ENCODE measurements at regions not wholly inside any gene's neighbourhood (a gene's known extent, or its start where the extent isn't known, plus 50 kb on each side); places are given as distances from the start of the nearest gene placed in this dataset.

- H3K4me3 ChIP-seq (ENCODE audit: low read length): no peak overlapping the region
- H3K9ac ChIP-seq (ENCODE audit: low read length): no peak overlapping the region
- H3K36me3 ChIP-seq (ENCODE audit: control insufficient read depth, insufficient read depth, low read length): no peaks in the 10 kb centered on the region
- no peaks in the 10 kb centered on the region for H3K4me1 ChIP-seq (ENCODE audit: control insufficient read depth, insufficient read depth, low read length)
- H3K27me3 ChIP-seq (ENCODE audit: control insufficient read depth, insufficient read depth, low read length): no peaks in the 10 kb centered on the region
- H3K9me3 ChIP-seq (ENCODE audit: control insufficient read depth, low read length): no peaks in the 10 kb centered on the region
Measured at GRCh38 chr2:56474412-56475158, 290.8 kb downstream of the CCDC85A start.

- H3K4me1 ChIP-seq (ENCODE audit: control insufficient read depth, insufficient read depth, low read length): no peaks in the 10 kb centered on the region
- no peaks in the 10 kb centered on the region for H3K27me3 ChIP-seq (ENCODE audit: control insufficient read depth, insufficient read depth, low read length)
- no peak overlapping the region for H3K4me3 ChIP-seq (ENCODE audit: low read length)
- no peak overlapping the region for H3K9ac ChIP-seq (ENCODE audit: low read length)
- no peaks in the 10 kb centered on the region for H3K36me3 ChIP-seq (ENCODE audit: control insufficient read depth, insufficient read depth, low read length)
- no peaks in the 10 kb centered on the region for H3K9me3 ChIP-seq (ENCODE audit: control insufficient read depth, low read length)
Measured at GRCh38 chr2:56475191-56475590, 291.4 kb downstream of the CCDC85A start.

GRCh38 chr2:56476509-56477071, 292.8 kb downstream of the CCDC85A start:
- no peaks in the 10 kb centered on the region for H3K4me1 ChIP-seq (ENCODE audit: control insufficient read depth, insufficient read depth, low read length)
- no peak overlapping the region for H3K4me3 ChIP-seq (ENCODE audit: low read length)
- no peaks in the 10 kb centered on the region for H3K36me3 ChIP-seq (ENCODE audit: control insufficient read depth, insufficient read depth, low read length)
- H3K9me3 ChIP-seq (ENCODE audit: control insufficient read depth, low read length): no peaks in the 10 kb centered on the region
- H3K27me3 ChIP-seq (ENCODE audit: control insufficient read depth, insufficient read depth, low read length): no peaks in the 10 kb centered on the region
- no peak overlapping the region for H3K9ac ChIP-seq (ENCODE audit: low read length)

GRCh38 chr2:56478027-56478426, 294.2 kb downstream of the CCDC85A start:
- Histone ChIP-seq H3K9ac (ENCODE audit: low read length) (no peak overlapping the region), H3K27me3 (ENCODE audit: control insufficient read depth, insufficient read depth, low read length) (no peaks in the 10 kb centered on the region), H3K4me3 (ENCODE audit: low read length) (no peak overlapping the region), H3K9me3 (ENCODE audit: control insufficient read depth, low read length) (no peaks in the 10 kb centered on the region), H3K4me1 (ENCODE audit: control insufficient read depth, insufficient read depth, low read length) (no peaks in the 10 kb centered on the region), H3K36me3 (ENCODE audit: control insufficient read depth, insufficient read depth, low read length) (no peaks in the 10 kb centered on the region)

DNA sequence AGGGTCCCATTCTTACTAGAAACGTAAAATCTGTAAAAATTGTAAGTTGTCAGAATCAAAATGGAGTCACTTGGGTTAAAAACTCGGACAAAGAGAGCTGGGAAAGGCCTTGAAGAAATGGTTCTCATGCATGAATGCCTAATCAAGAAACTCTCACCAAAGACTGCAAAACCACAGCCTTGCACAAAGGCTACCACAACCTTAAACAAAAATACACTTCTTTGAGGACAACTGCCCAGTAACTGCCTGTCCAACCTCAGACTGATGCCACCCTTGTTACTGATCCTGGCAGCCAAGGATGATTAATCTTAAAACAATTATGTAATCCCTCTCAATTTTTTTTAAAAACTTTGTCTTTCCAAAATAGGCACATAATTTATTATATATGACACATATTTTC, 299.3 kb downstream of the CCDC85A start:
- Histone ChIP-seq H3K36me3 (ENCODE audit: control insufficient read depth, insufficient read depth, low read length) (no peaks in the 10 kb centered on the region), H3K4me3 (ENCODE audit: low read length) (no peak overlapping the region), H3K4me1 (ENCODE audit: control insufficient read depth, insufficient read depth, low read length) (no peaks in the 10 kb centered on the region), H3K9ac (ENCODE audit: low read length) (no peak overlapping the region), H3K9me3 (ENCODE audit: control insufficient read depth, low read length) (no peaks in the 10 kb centered on the region), H3K27me3 (ENCODE audit: control insufficient read depth, insufficient read depth, low read length) (no peaks in the 10 kb centered on the region)

DNA sequence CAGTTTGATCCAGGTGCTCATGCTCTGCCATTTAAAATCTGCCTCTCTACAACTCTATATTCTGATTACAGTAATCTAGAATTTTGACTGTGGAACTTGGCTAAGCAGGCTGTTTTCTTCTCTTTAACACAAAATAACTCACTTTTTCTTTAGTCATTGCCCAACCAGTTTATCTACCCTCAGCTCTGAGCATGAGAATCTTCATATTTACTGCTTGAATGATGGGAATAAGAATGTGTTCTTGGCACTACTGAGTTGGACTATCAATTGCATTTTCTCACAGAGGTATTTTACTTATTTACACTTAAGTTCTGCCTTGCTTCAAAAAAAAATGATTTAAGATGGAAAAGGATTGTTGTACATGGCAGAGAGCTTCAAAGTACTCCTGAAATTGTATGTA, 301.1 kb downstream of the CCDC85A start:
- Histone ChIP-seq H3K4me1 (ENCODE audit: control insufficient read depth, insufficient read depth, low read length) (no peaks in the 10 kb centered on the region), H3K36me3 (ENCODE audit: control insufficient read depth, insufficient read depth, low read length) (no peaks in the 10 kb centered on the region), H3K9me3 (ENCODE audit: control insufficient read depth, low read length) (no peaks in the 10 kb centered on the region), H3K9ac (ENCODE audit: low read length) (no peak overlapping the region), H3K4me3 (ENCODE audit: low read length) (no peak overlapping the region), H3K27me3 (ENCODE audit: control insufficient read depth, insufficient read depth, low read length) (no peaks in the 10 kb centered on the region)

DNA sequence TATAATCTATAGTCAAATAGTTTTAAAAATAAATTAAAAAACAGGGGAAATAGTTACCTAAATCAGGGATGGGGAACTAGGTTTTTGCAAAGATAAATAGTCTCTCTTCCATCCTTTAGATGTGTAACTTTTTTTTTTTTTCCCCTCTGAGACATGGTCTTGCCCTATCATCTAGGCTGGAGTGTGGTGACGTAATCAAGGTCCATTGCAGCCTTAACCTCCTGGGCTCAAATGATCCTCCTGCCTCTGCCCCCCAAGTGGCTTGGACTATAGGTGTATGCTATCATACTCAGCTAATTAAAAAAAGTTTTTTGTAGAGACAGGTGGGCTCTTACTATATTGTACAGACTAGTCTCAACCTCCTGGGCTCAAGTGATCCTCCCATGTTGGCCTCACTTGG, 316.5 kb downstream of the CCDC85A start:
- Histone ChIP-seq H3K9me3 (ENCODE audit: control insufficient read depth, low read length) (no peaks in the 10 kb centered on the region), H3K9ac (ENCODE audit: low read length) (no peak overlapping the region), H3K27me3 (ENCODE audit: control insufficient read depth, insufficient read depth, low read length) (no peaks in the 10 kb centered on the region), H3K4me3 (ENCODE audit: low read length) (no peak overlapping the region), H3K4me1 (ENCODE audit: control insufficient read depth, insufficient read depth, low read length) (no peaks in the 10 kb centered on the region), H3K36me3 (ENCODE audit: control insufficient read depth, insufficient read depth, low read length) (no peaks in the 10 kb centered on the region)

DNA sequence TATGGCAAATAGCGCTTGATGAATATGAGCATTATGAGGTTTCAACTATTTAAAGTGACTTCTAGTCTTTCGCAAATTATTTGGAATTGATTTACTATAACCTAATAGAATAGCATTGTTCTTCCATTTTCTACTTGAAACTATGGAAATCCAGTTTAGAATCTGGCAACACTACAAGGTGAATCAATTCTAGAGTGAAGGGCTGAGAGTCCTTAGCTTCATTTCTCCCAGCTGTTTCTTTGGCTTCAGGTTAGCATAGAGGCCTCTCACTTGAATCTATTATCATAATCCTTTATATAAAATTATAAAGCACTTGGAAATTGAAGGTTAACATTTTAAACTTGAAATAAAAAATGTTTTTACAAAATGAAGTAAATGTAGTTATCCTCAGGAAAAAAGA, 318.8 kb downstream of the CCDC85A start:
- no peaks in the 10 kb centered on the region for H3K27me3 ChIP-seq (ENCODE audit: control insufficient read depth, insufficient read depth, low read length)
- no peaks in the 10 kb centered on the region for H3K36me3 ChIP-seq (ENCODE audit: control insufficient read depth, insufficient read depth, low read length)
- H3K9ac ChIP-seq (ENCODE audit: low read length): no peak overlapping the region
- H3K9me3 ChIP-seq (ENCODE audit: control insufficient read depth, low read length): no peaks in the 10 kb centered on the region
- H3K4me1 ChIP-seq (ENCODE audit: control insufficient read depth, insufficient read depth, low read length): no peaks in the 10 kb centered on the region
- no peak overlapping the region for H3K4me3 ChIP-seq (ENCODE audit: low read length)

- no peaks in the 10 kb centered on the region for H3K36me3 ChIP-seq (ENCODE audit: control insufficient read depth, insufficient read depth, low read length)
- no peak overlapping the region for H3K9ac ChIP-seq (ENCODE audit: low read length)
- H3K4me3 ChIP-seq (ENCODE audit: low read length): no peak overlapping the region
- no peaks in the 10 kb centered on the region for H3K9me3 ChIP-seq (ENCODE audit: control insufficient read depth, low read length)
- H3K27me3 ChIP-seq (ENCODE audit: control insufficient read depth, insufficient read depth, low read length): no peaks in the 10 kb centered on the region
- H3K4me1 ChIP-seq (ENCODE audit: control insufficient read depth, insufficient read depth, low read length): no peaks in the 10 kb centered on the region
Measured at GRCh38 chr2:56505885-56506284, 322.1 kb downstream of the CCDC85A start.

DNA sequence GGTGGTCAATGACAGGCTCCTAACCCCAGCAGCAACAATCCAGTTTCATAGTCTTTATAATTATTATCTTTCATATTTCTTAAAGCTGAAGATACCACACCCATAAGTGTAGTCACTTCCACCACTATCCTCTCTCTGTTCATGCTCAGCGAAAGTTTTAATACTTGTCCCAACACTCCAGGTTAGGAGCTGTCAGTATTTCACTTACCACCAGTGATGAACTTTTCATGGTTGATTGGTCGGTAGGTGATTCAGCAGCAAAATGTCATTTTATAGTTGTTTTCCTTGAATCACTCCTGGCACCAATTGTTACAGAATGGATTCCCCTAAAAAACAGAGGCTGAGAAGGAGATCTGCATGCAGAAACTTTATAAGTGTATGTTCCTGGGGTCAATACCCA, 324.9 kb downstream of the CCDC85A start:
- H3K36me3 ChIP-seq (ENCODE audit: control insufficient read depth, insufficient read depth, low read length): no peaks in the 10 kb centered on the region
- no peak overlapping the region for H3K4me3 ChIP-seq (ENCODE audit: low read length)
- H3K27me3 ChIP-seq (ENCODE audit: control insufficient read depth, insufficient read depth, low read length): no peaks in the 10 kb centered on the region
- H3K9ac ChIP-seq (ENCODE audit: low read length): no peak overlapping the region
- no peaks in the 10 kb centered on the region for H3K9me3 ChIP-seq (ENCODE audit: control insufficient read depth, low read length)
- H3K4me1 ChIP-seq (ENCODE audit: control insufficient read depth, insufficient read depth, low read length): no peaks in the 10 kb centered on the region

- Histone ChIP-seq H3K9ac (ENCODE audit: low read length) (no peak overlapping the region), H3K36me3 (ENCODE audit: control insufficient read depth, insufficient read depth, low read length) (no peaks in the 10 kb centered on the region), H3K4me1 (ENCODE audit: control insufficient read depth, insufficient read depth, low read length) (no peaks in the 10 kb centered on the region), H3K27me3 (ENCODE audit: control insufficient read depth, insufficient read depth, low read length) (no peaks in the 10 kb centered on the region), H3K9me3 (ENCODE audit: control insufficient read depth, low read length) (no peaks in the 10 kb centered on the region), H3K4me3 (ENCODE audit: low read length) (no peak overlapping the region)
Measured at GRCh38 chr2:56510610-56511009, 326.8 kb downstream of the CCDC85A start.

DNA sequence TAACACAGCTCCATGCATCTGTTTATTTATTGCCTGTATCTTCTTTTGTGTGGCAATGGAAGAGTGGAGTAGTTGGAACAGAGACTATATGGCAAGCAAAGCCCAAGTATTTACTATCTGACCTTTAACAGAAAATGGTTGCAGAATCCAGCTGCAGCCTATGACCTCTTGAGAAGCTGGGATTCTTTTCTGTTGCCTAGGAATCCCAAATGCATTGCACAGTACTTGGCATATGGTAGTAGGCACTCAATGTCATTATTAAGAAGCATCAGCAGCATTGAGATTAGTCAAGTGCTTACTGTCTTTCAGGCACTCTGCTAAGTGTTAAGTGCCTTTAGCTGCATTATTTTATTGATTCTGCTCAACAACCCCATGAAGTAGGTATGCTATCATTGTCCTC, 331.6 kb downstream of the CCDC85A start:
- Histone ChIP-seq H3K4me1 (ENCODE audit: control insufficient read depth, insufficient read depth, low read length) (no peaks in the 10 kb centered on the region), H3K9ac (ENCODE audit: low read length) (no peak overlapping the region), H3K36me3 (ENCODE audit: control insufficient read depth, insufficient read depth, low read length) (no peaks in the 10 kb centered on the region), H3K27me3 (ENCODE audit: control insufficient read depth, insufficient read depth, low read length) (no peaks in the 10 kb centered on the region), H3K9me3 (ENCODE audit: control insufficient read depth, low read length) (no peaks in the 10 kb centered on the region), H3K4me3 (ENCODE audit: low read length) (no peak overlapping the region)

- H3K4me3 ChIP-seq (ENCODE audit: low read length): no peak overlapping the region
- H3K36me3 ChIP-seq (ENCODE audit: control insufficient read depth, insufficient read depth, low read length): no peaks in the 10 kb centered on the region
- H3K4me1 ChIP-seq (ENCODE audit: control insufficient read depth, insufficient read depth, low read length): no peaks in the 10 kb centered on the region
- no peaks in the 10 kb centered on the region for H3K9me3 ChIP-seq (ENCODE audit: control insufficient read depth, low read length)
- H3K27me3 ChIP-seq (ENCODE audit: control insufficient read depth, insufficient read depth, low read length): no peaks in the 10 kb centered on the region
- H3K9ac ChIP-seq (ENCODE audit: low read length): no peak overlapping the region
Measured at GRCh38 chr2:56519806-56520205, 336.0 kb downstream of the CCDC85A start.

Data from mucosa of stomach (tissue), 1 donor.